DOHH2 (cell line): ENCODE measurements at regions not wholly inside any gene's neighbourhood (a gene's known extent, or its start where the extent isn't known, plus 50 kb on each side); places are given as distances from the start of the nearest gene placed in this dataset.

Source experiments
- H3F3A ChIP-seq: fragments of 200-600 bp; sonication (generic), shearing (Covaris generic); 2 replicates; pipeline ENCODE4 v1.6.0; 2016; ENCODE audit warnings: antibody characterized with exemption, mild to moderate bottlenecking; ENCODE audit not compliant: control insufficient read depth, insufficient read depth
- H3K27ac ChIP-seq: fragments of 200-600 bp; sonication (generic); 2 replicates; pipeline ENCODE4 v1.5.1; 2014; ENCODE audit warnings: low read depth, mild to moderate bottlenecking, low read length, moderate library complexity
- H3K27me3 ChIP-seq: fragments of 200-600 bp; sonication (generic); 2 replicates; pipeline ENCODE4 v1.6.1; 2014; ENCODE audit warnings: mild to moderate bottlenecking, low read length, mixed read lengths; ENCODE audit not compliant: control insufficient read depth
- H3K36me3 ChIP-seq: fragments of 200-600 bp; sonication (generic); 2 replicates; pipeline ENCODE4 v1.6.1; 2014; ENCODE audit warnings: mild to moderate bottlenecking, low read length, moderate library complexity, mixed read lengths; ENCODE audit not compliant: control insufficient read depth
- H3K4me1 ChIP-seq: fragments of 200-600 bp; sonication (generic); 2 replicates; pipeline ENCODE4 v1.6.1; 2014; ENCODE audit warnings: mild to moderate bottlenecking, low read length, mixed read lengths; ENCODE audit not compliant: control insufficient read depth
- H3K4me2 ChIP-seq: fragments of 200-600 bp; sonication (generic); 2 replicates; pipeline ENCODE4 v1.6.0; 2014; ENCODE audit warnings: mild to moderate bottlenecking, low read length, moderate library complexity
- H3K4me3 ChIP-seq: fragments of 200-600 bp; sonication (generic); 2 replicates; pipeline ENCODE4 v1.5.1; 2014; ENCODE audit warnings: mild to moderate bottlenecking, low read length, mixed read lengths
- H3K79me2 ChIP-seq: fragments of 200-600 bp; sonication (generic); 2 replicates; pipeline ENCODE4 v1.6.1; 2014; ENCODE audit warnings: mild to moderate bottlenecking, low read length, mixed read lengths; ENCODE audit not compliant: control insufficient read depth
- H3K9me2 ChIP-seq: fragments of 200-600 bp; sonication (generic); replicated peaks from 2 replicates; pipeline ENCODE4 v1.6.1; 2014; ENCODE audit warnings: mild to moderate bottlenecking, low read length, mixed read lengths; ENCODE audit not compliant: control insufficient read depth
- H3K9me3 ChIP-seq: fragments of 200-600 bp; sonication (generic); 2 replicates; pipeline ENCODE4 v1.6.1; 2014; ENCODE audit warnings: antibody characterized with exemption, low read length, mixed read lengths; ENCODE audit not compliant: control insufficient read depth, insufficient read depth
- H4K20me1 ChIP-seq: fragments of 200-600 bp; sonication (generic); 2 replicates; pipeline ENCODE4 v1.6.0; 2014; ENCODE audit warnings: low read depth, mild to moderate bottlenecking, antibody characterized with exemption, low read length, moderate library complexity; ENCODE audit not compliant: control insufficient read depth, insufficient read depth
- CTCF ChIP-seq: fragments of 200-600 bp; sonication (generic); IDR thresholded peaks from one replicate; pipeline ENCODE4 v1.5.1; 2014; ENCODE audit warnings: antibody characterized with exemption, mild to moderate bottlenecking, low read depth, low read length; ENCODE audit not compliant: poor library complexity, severe bottlenecking
- EZH2phosphoT487 ChIP-seq: fragments of 200-600 bp; sonication (generic); IDR thresholded peaks from 2 replicates; pipeline ENCODE4 v1.6.1; 2017; ENCODE audit warnings: borderline replicate concordance, mild to moderate bottlenecking, antibody characterized with exemption, low read length, moderate library complexity, mixed read lengths

GRCh38 chr18:60892441-60892840 lies 440.8 kb upstream of the CDH20 start:
- no peaks in the 10 kb centered on the region for H4K20me1 ChIP-seq
- TF ChIP-seq EZH2phosphoT487 (no peak), CTCF (no peak)
- peaks cover 4% of the 10 kb centered on the region; the same call in 1 of the 2 replicates for H3K4me1 ChIP-seq
- H3K9me2 ChIP-seq, result no peaks in the 10 kb centered on the region
- no peak overlapping the region for H3K27ac ChIP-seq
- H3K4me3 ChIP-seq, result no peak overlapping the region
- H3K36me3 ChIP-seq, result no peaks in the 10 kb centered on the region
- H3K9me3 ChIP-seq, result no peaks in the 10 kb centered on the region
- H3F3A ChIP-seq, result no peaks in the 10 kb centered on the region
- no peaks in the 10 kb centered on the region for H3K79me2 ChIP-seq
- H3K27me3 ChIP-seq, result no peaks in the 10 kb centered on the region
- H3K4me2 ChIP-seq, result no peak overlapping the region

GRCh38 chr18:60892855-60893254 lies 440.4 kb upstream of the CDH20 start:
- Histone ChIP-seq H3K4me1 (peaks cover 4% of the 10 kb centered on the region; the same call in 1 of the 2 replicates), H3K9me2 (no peaks in the 10 kb centered on the region), H3K4me2 (no peak overlapping the region), H3K27ac (no peak overlapping the region), H3K79me2 (no peaks in the 10 kb centered on the region), H4K20me1 (no peaks in the 10 kb centered on the region), H3K27me3 (no peaks in the 10 kb centered on the region), H3K36me3 (no peaks in the 10 kb centered on the region), H3K9me3 (no peaks in the 10 kb centered on the region), H3K4me3 (no peak overlapping the region), H3F3A (no peaks in the 10 kb centered on the region)
- TF ChIP-seq EZH2phosphoT487, result no peak
- no peak for TF ChIP-seq CTCF

GRCh38 chr18:60893355-60894097 lies 439.7 kb upstream of the CDH20 start:
- Histone ChIP-seq H3F3A (no peaks in the 10 kb centered on the region), H3K4me3 (no peak overlapping the region), H3K27me3 (no peaks in the 10 kb centered on the region), H4K20me1 (no peaks in the 10 kb centered on the region), H3K4me1 (peaks cover 4% of the 10 kb centered on the region; the same call in 1 of the 2 replicates), H3K36me3 (no peaks in the 10 kb centered on the region), H3K27ac (no peak overlapping the region), H3K4me2 (no peak overlapping the region), H3K79me2 (no peaks in the 10 kb centered on the region), H3K9me3 (no peaks in the 10 kb centered on the region), H3K9me2 (no peaks in the 10 kb centered on the region)
- TF ChIP-seq CTCF (no peak), EZH2phosphoT487 (no peak)
